GM19238 (cell line): ENCODE measurements at regions not wholly inside any gene's neighbourhood (a gene's known extent, or its start where the extent isn't known, plus 50 kb on each side); places are given as distances from the start of the nearest gene placed in this dataset.

Experiments
- DNase-seq: peaks from one replicate; pipeline ENCODE4 v3.0.0; 2011; ENCODE audit warnings: low spot score; ENCODE audit not compliant: insufficient read length

GRCh38 chr1:198032668-198033067 lies 115.5 kb downstream of the LHX9 start:
- no peak for DNase-seq

DNA sequence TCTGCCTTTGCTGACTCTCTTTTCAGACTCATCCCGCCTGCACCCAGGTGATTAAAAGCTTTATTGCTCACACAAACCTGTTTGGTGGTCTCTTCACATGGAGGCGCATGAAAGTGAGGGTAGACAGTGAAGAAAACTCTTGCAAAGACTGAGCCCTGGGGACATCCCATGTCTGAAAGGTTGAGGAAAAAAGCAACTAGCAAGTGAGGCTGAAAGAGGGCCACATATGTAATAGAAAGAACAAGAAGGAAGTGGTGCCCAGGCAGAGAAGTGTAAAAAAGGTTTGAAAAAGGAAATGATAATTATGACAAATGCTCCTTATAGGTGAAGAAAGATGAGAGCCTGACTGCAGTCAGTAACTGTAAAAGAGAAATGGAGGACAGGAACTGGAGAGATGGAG lies 115.9 kb upstream of the NEK7 start:
- DNase-seq = no peak

GRCh38 chr1:198042168-198042567 lies 114.6 kb upstream of the NEK7 start:
- DNase-seq = no peak

GRCh38 chr1:198047913-198048312 lies 108.9 kb upstream of the NEK7 start:
- no peak for DNase-seq

DNA sequence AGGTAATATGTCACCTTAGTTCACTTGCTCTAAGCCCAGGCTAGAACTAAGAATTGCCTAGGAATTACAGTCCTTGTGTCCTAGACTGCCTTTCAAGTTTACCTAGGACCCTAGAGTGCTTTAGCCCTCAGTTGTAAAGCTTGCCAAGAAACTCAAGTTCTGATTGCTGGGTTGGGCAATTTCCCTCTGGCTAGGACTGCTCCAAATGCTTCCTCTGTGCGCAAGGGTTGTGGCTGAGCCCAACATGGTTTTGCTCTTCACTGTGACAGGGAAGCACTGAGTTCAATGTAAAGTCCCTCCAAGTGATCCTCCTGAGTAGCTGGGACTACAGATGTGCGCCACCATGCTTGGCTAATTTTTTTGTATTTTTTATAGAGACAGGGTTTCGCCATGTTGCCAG lies 102.3 kb upstream of the NEK7 start:
- no peak for DNase-seq

GRCh38 chr1:198056255-198056654 lies 100.5 kb upstream of the NEK7 start:
- DNase-seq = no peak

GRCh38 chr1:198064181-198064580 lies 92.6 kb upstream of the NEK7 start:
- no peak for DNase-seq

DNA sequence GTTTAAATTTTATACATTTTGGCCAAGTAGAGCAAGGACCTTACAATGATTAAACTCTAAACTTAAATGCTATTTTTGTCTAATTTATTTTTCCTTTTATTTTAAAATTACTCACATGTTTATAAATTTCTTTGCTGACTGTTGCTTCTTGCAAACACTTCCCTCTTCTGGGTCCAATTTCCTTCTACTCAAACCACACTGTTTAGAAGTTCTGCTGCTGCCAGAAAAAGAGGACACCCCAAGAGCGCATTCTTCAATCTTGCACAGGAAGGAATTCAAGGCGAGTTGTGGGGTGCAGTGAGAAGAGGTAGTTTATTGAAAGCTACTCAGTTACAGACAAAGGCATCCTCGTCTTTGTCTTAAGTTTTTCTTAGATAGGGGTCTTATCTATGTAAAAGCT lies 88.5 kb upstream of the NEK7 start:
- DNase-seq = no peak

GRCh38 chr1:198072177-198072576 lies 84.6 kb upstream of the NEK7 start:
- DNase-seq = no peak

DNA sequence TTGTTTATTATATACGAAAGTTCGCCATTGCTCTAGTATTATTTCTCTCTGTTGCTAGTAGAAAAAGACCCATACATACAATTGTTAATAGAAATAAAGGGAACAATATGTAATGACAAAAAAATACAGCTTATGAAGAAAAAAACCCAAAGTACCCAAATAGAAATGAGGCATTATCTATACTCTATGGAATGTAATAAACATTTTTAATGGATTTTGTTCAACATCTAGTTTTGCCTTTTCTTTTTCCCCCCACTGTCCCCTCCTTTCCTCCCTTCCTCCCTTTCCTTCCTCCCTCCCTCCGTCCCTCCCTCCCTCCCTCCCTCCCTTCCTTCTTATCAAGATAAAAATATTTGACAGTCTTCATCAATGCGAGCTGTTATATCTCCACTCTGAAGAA lies 81.5 kb upstream of the NEK7 start:
- no peak for DNase-seq

- no peak for DNase-seq
These were observed 77.3 kb upstream of the NEK7 start for GRCh38 chr1:198079432-198079951.

DNA sequence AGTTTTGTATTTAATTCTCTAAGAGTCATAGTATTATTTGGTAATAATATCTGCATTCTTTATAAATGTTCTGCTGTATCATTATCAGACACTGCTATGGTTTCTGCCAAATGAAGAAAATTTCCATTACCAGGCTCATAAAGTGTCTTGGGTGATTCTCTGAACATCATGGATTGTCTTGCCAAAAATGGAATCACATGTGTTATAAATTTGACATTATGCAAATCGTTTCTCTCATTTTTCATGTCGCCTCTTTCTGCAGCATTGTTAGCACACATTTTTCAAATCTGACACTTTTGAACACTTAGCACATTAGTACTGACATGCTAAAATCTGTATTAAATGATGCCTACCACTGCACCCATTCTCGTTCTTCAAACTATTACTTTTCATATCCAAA lies 74.2 kb upstream of the NEK7 start:
- DNase-seq = no peak

- no peak for DNase-seq
These were observed 73.2 kb upstream of the NEK7 start for GRCh38 chr1:198083549-198083948.

GRCh38 chr1:198084241-198084908 lies 72.4 kb upstream of the NEK7 start:
- DNase-seq = no peak

DNA sequence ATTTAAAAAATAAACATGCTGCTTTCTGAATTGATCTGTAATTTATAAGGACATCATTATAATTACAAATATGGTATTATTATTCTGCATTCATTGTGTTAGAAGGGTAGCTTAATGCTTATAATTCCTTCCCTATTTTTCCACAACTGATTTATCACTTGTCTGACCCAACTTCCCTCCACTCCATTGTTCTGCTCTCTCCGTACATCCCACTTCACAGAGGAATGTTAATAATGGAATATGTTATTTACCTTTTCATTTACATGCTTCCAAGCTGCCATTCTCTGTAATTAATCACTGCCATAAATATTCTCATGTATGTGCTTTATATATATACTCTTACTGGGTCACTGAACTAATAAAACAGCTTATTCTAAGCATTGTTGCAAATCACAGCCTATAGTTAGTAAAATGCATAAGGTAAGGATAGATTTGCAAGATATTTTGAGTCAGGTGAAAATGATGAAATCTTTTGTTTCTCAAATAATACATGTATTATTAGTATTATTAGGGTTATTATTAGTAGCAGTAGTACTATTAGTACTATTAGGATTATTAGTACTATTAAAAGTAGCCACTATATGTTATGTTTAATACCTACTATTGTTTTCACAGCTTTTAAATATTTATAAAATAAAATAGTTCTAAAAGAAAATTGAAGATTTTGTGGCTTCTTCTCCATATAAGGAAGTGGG lies 70.6 kb upstream of the NEK7 start:
- no peak for DNase-seq

DNA sequence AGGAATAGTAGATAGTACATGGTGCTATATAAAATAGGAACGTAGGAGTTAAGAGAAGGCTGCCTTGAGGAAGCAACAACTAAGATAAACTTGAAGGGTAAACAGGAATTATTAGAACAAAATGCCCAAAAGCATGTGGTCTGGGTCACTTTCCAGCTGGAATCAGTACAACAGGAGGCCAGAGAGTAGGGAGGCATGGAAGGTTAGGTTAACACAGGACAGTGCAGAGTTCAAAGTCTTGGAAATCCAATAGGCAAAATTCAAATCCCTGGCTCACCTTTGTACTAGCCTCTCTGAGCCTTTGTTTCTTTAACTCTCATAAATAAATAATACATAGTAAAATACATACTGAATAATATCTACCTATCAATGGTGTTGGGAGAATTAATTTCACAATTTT lies 69.0 kb upstream of the NEK7 start:
- DNase-seq = no peak

GRCh38 chr1:198088360-198089071 lies 68.3 kb upstream of the NEK7 start:
- peak; percentile 10 for DNase-seq

- no peak for DNase-seq
These were observed 60.4 kb upstream of the NEK7 start for GRCh38 chr1:198096390-198096789.

GRCh38 chr1:198099755-198100154 lies 57.0 kb upstream of the NEK7 start:
- no peak for DNase-seq

DNA sequence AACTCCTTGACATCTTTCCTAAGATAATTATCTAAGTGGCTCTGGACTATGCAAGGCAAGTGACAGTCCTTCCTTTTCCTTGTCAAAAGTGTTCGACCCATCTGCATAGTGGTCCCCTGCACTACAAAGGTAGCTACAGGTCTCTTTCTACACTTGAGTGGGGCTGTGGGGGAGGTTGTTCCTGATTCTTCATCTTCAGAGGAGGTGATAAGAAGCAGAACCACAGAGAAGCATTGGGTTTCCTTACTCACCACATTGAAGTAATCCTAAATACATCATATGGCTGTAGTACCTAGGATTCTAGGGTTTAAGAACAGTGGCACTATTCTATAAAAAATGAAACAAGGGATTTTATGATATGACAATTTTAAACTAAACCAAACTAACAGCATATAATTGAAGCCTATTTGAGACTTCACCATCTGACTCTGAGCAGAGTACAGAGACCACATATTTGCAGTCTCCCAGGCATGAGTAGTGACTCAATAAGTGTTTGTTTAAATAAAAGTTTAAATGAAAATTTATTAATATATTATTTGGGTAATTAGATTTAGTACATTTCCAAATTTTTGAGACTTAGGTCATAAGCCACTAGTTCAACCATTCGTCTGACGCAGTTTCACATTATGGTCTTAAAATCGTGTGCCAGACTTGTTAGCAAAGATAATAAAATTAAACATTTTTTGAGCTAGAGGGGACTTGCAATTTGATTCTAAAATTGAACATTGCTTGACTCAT lies 54.9 kb upstream of the NEK7 start:
- DNase-seq = no peak

GRCh38 chr1:198102454-198102827 lies 54.4 kb upstream of the NEK7 start:
- DNase-seq = no peak

GRCh38 chr1:198105185-198105584 lies 51.6 kb upstream of the NEK7 start:
- DNase-seq = no peak
